SK-N-SH (cell line): ENCODE measurements at regions not wholly inside any gene's neighbourhood (a gene's known extent, or its start where the extent isn't known, plus 50 kb on each side); places are given as distances from the start of the nearest gene placed in this dataset.

Source experiments
- CTCF ChIA-PET: fragments of 300-600, 350-600 bp; formaldehyde crosslinking; extraction: SDS; loops from one replicate; lab custom pipeline; 2021; lab: Yijun Ruan, JAX
- POLR2A ChIA-PET: fragments of 350-600 bp; sonication (Branson Sonifier 250); formaldehyde crosslinking; extraction: SDS; loops from one replicate; lab custom pipeline; 2020; ENCODE audit warnings: antibody characterized with exemption, inconsistent platforms; lab: Yijun Ruan, JAX
- DNase-seq: peaks from one replicate; pipeline ENCODE4 v3.0.0; 2012
- H2AFZ ChIP-seq: fragments of 200-600 bp; sonication (generic); 2 replicates; pipeline ENCODE4 v1.8.1; 2016; ENCODE audit warnings: antibody characterized with exemption, mild to moderate bottlenecking, low read depth
- H3F3A ChIP-seq: fragments of 200-600 bp; sonication (generic); replicated peaks from 2 replicates; pipeline ENCODE3; 2016; ENCODE audit warnings: antibody characterized with exemption, mild to moderate bottlenecking; ENCODE audit not compliant: insufficient read depth
- H3K27ac ChIP-seq, 2 experiments: fragments of 200-500 bp in 1 of 2; fragments of 200-600 bp in 1 of 2; sonication (Bioruptor generic) in 1 of 2; sonication (generic), shearing (Covaris generic) in 1 of 2; 2 replicates each; pipeline versions ENCODE4 v1.5.1 to v1.6.1; 2014 to 2016; ENCODE audit warnings: low read depth in 2 of 2, inconsistent platforms in 1 of 2, low read length in 1 of 2, mild to moderate bottlenecking in 1 of 2, mixed read lengths in 1 of 2
- H3K27me3 ChIP-seq: fragments of 200-600 bp; sonication (generic), shearing (Covaris generic); 2 replicates; pipeline ENCODE4 v1.6.1; 2016; ENCODE audit warnings: mixed run types; ENCODE audit not compliant: insufficient read depth
- H3K36me3 ChIP-seq, 2 experiments: fragments of 200-500 bp in 1 of 2; fragments of 200-600 bp in 1 of 2; sonication (Bioruptor generic) in 1 of 2; sonication (generic) in 1 of 2; replicated peaks in 1 of 2; 2 replicates each; pipeline versions ENCODE3 to v1.5.1; 2014 to 2016; ENCODE audit warnings: low read length in 1 of 2, mild to moderate bottlenecking in 1 of 2; ENCODE audit not compliant: insufficient read depth in 2 of 2, control insufficient read depth in 1 of 2
- H3K4me1 ChIP-seq, 2 experiments: fragments of 200-500 bp in 1 of 2; fragments of 200-600 bp in 1 of 2; sonication (Bioruptor generic) in 1 of 2; sonication (generic), shearing (Covaris generic) in 1 of 2; 2 replicates each; pipeline versions ENCODE4 v1.5.1 to v1.6.1; 2014 to 2016; ENCODE audit warnings: low read depth in 1 of 2, low read length in 1 of 2, mixed run types in 1 of 2; ENCODE audit not compliant: insufficient read depth in 2 of 2, control insufficient read depth in 1 of 2
- H3K4me2 ChIP-seq: fragments of 200-600 bp; sonication (generic), shearing (Covaris generic); 2 replicates; pipeline ENCODE4 v1.6.1; 2017; ENCODE audit warnings: mixed run types
- H3K4me3 ChIP-seq, 2 experiments: fragments of 200-500 bp in 1 of 2; fragments of 200-600 bp in 1 of 2; sonication (Bioruptor generic) in 1 of 2; sonication (generic), shearing (Covaris generic) in 1 of 2; 2 replicates each; pipeline versions ENCODE4 v1.5.1 to v1.8.1; 2014 to 2016; ENCODE audit warnings: low read depth in 2 of 2, inconsistent platforms in 1 of 2, low read length in 1 of 2, mild to moderate bottlenecking in 1 of 2, mixed read lengths in 1 of 2, moderate library complexity in 1 of 2
- H3K79me2 ChIP-seq: fragments of 200-600 bp; sonication (generic); 2 replicates; pipeline ENCODE4 v1.8.1; 2017; ENCODE audit warnings: mild to moderate bottlenecking; ENCODE audit not compliant: insufficient read depth
- H3K9ac ChIP-seq: fragments of 200-600 bp; sonication (generic); 2 replicates; pipeline ENCODE4 v1.6.1; 2017; ENCODE audit warnings: mixed run types
- H3K9me2 ChIP-seq: fragments of 200-600 bp; sonication (generic); 2 replicates; pipeline ENCODE4 v1.6.1; 2017; ENCODE audit warnings: mixed run types
- H3K9me3 ChIP-seq: fragments of 200-600 bp; sonication (generic); 2 replicates; pipeline ENCODE4 v1.6.1; 2017; ENCODE audit warnings: mixed run types, mild to moderate bottlenecking, moderate library complexity
- H4K20me1 ChIP-seq: fragments of 200-600 bp; sonication (generic); 2 replicates; pipeline ENCODE4 v1.6.1; 2017; ENCODE audit warnings: mild to moderate bottlenecking, mixed run types; ENCODE audit not compliant: insufficient read depth
- CHD2 ChIP-seq: fragments of 150-350 bp; IDR thresholded peaks from 2 replicates; pipeline ENCODE4 v1.6.1; 2018; ENCODE audit warnings: low read length; ENCODE audit not compliant: partially characterized antibody
- FOXJ3 ChIP-seq: sonication (generic); formaldehyde crosslinking; IDR thresholded peaks from 2 replicates; pipeline ENCODE4 v1.5.1; 2020; ENCODE audit warnings: mild to moderate bottlenecking, missing genetic modification reagents
- MXI1 ChIP-seq: IDR thresholded peaks from 2 replicates; pipeline ENCODE4 v1.6.1; 2012; ENCODE audit warnings: mild to moderate bottlenecking, low read depth, low read length, improper control_type of control experiment
- NFIC ChIP-seq: IDR thresholded peaks from 2 replicates; pipeline ENCODE4 v1.4.0; 2012; ENCODE audit warnings: borderline replicate concordance
- POLR2AphosphoS5 ChIP-seq: IDR thresholded peaks from 2 replicates; pipeline ENCODE4 v1.6.1; 2012; ENCODE audit warnings: low read depth, low read length
- RXRA ChIP-seq: IDR thresholded peaks from 2 replicates; pipeline ENCODE4 v1.4.0; 2012; ENCODE audit warnings: low read depth, mild to moderate bottlenecking, borderline replicate concordance
- WGBS: methylation state at CpG from one replicate; pipeline ENCODE4 v1.1.6; 2017; ENCODE audit warnings: low lambda C conversion rate; 5-methylcytosine and 5-hydroxymethylcytosine counted together
- TF ChIP-seq, protein P1 (sequence below): IDR thresholded peaks from 2 replicates; pipeline ENCODE4 v1.4.0; 2012; ENCODE audit warnings: low read depth
- TF ChIP-seq, protein P2 (sequence below): fragments of 150-350 bp; IDR thresholded peaks from 2 replicates; pipeline ENCODE4 v1.6.1; 2017; ENCODE audit warnings: antibody characterized with exemption, low read length, low read depth, borderline replicate concordance
- TF ChIP-seq, protein P3 (sequence below): fragments of 200-600 bp; sonication (generic); IDR thresholded peaks from 2 replicates; pipeline ENCODE4 v1.6.1; 2017; ENCODE audit warnings: antibody characterized with exemption, mild to moderate bottlenecking, moderate library complexity
- TF ChIP-seq, protein P4 (sequence below): IDR thresholded peaks from 2 replicates; pipeline ENCODE4 v1.4.0; 2012; ENCODE audit warnings: low read depth, borderline replicate concordance

DNA sequence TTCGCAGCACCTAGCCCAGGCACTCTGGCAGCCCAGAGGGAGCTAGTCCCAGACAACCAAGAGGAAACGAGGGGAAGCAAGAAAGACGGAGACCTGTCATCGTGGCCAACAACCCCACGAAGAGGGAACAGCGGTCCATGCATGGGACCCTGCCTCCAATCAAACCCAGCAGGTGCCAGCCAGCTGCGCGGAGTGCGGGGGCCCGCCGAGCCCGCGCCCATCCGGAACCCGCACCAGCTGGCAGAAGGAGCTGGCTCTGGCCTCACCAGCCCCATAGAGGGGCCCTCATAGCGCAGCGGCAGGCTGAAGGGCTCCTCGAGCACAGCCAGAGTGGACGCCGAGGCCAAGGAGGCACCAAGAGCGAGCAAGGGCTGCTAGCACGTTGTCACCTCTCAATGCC is 332.4 kb upstream of the MAGEB18 start:
- POLR2A ChIA-PET = no interaction called here
- Histone ChIP-seq H3K27ac (no peak overlapping the region), H3K36me3 (no peaks in the 10 kb centered on the region), H3F3A (no peaks in the 10 kb centered on the region), H3K9me3 (no peaks in the 10 kb centered on the region), H3K79me2 (no peaks in the 10 kb centered on the region), H2AFZ (no peak overlapping the region), H3K9ac (no peak overlapping the region), H4K20me1 (no peaks in the 10 kb centered on the region), H3K4me3 (no peak overlapping the region), H3K4me1 (no peaks in the 10 kb centered on the region), H3K9me2 (no peaks in the 10 kb centered on the region; the same call in 1 of the 2 replicates), H3K4me2 (no peak overlapping the region), H3K27me3 (no peaks in the 10 kb centered on the region)
- WGBS = 40% methylated on average over 1 of the region's 22 CpGs
- DNase-seq = no peak
- CTCF ChIA-PET = no interaction called here
- TF ChIP-seq, protein P1, sequence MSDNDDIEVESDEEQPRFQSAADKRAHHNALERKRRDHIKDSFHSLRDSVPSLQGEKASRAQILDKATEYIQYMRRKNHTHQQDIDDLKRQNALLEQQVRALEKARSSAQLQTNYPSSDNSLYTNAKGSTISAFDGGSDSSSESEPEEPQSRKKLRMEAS = no peak
- no peak for TF ChIP-seq MXI1
- no peak for TF ChIP-seq RXRA
- TF ChIP-seq FOXJ3 = no peak
- no peak for TF ChIP-seq CHD2
- TF ChIP-seq, protein P2, sequence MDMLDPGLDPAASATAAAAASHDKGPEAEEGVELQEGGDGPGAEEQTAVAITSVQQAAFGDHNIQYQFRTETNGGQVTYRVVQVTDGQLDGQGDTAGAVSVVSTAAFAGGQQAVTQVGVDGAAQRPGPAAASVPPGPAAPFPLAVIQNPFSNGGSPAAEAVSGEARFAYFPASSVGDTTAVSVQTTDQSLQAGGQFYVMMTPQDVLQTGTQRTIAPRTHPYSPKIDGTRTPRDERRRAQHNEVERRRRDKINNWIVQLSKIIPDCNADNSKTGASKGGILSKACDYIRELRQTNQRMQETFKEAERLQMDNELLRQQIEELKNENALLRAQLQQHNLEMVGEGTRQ = no peak

DNA sequence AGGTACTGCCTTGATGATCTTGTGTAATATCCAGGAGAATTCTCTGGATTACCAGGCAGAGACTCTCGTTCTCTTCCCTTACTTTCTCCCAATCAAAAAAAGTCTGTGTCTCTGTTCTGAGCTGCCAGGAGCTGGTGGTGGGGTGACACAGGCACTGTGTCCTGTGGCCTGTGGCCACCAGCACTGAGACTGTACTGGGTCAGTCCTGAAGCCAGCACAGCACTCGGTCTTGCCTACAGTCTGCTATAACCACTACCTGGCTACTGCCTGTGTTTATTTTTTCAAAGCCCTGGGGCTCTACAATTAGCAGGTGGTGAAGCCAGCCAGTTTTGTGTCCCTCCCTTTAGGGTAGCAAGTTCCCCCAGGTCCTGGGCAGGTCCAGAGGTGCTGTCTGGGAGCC is 331.1 kb upstream of the MAGEB18 start:
- Histone ChIP-seq H3K27ac (no peak overlapping the region), H3K9ac (no peak overlapping the region), H4K20me1 (no peaks in the 10 kb centered on the region), H2AFZ (no peak overlapping the region), H3K9me2 (no peaks in the 10 kb centered on the region; the same call in 1 of the 2 replicates), H3K9me3 (no peaks in the 10 kb centered on the region), H3K36me3 (no peaks in the 10 kb centered on the region)
- ChIA-PET POLR2A (no interaction called here), CTCF (no interaction called here)
- no peak for DNase-seq
- 7% methylated on average over 2 of the region's 2 CpGs for WGBS
- no peak for TF ChIP-seq POLR2AphosphoS5
- TF ChIP-seq, protein P3, sequence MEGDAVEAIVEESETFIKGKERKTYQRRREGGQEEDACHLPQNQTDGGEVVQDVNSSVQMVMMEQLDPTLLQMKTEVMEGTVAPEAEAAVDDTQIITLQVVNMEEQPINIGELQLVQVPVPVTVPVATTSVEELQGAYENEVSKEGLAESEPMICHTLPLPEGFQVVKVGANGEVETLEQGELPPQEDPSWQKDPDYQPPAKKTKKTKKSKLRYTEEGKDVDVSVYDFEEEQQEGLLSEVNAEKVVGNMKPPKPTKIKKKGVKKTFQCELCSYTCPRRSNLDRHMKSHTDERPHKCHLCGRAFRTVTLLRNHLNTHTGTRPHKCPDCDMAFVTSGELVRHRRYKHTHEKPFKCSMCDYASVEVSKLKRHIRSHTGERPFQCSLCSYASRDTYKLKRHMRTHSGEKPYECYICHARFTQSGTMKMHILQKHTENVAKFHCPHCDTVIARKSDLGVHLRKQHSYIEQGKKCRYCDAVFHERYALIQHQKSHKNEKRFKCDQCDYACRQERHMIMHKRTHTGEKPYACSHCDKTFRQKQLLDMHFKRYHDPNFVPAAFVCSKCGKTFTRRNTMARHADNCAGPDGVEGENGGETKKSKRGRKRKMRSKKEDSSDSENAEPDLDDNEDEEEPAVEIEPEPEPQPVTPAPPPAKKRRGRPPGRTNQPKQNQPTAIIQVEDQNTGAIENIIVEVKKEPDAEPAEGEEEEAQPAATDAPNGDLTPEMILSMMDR = no peak
- TF ChIP-seq NFIC = no peak
- TF ChIP-seq, protein P4, sequence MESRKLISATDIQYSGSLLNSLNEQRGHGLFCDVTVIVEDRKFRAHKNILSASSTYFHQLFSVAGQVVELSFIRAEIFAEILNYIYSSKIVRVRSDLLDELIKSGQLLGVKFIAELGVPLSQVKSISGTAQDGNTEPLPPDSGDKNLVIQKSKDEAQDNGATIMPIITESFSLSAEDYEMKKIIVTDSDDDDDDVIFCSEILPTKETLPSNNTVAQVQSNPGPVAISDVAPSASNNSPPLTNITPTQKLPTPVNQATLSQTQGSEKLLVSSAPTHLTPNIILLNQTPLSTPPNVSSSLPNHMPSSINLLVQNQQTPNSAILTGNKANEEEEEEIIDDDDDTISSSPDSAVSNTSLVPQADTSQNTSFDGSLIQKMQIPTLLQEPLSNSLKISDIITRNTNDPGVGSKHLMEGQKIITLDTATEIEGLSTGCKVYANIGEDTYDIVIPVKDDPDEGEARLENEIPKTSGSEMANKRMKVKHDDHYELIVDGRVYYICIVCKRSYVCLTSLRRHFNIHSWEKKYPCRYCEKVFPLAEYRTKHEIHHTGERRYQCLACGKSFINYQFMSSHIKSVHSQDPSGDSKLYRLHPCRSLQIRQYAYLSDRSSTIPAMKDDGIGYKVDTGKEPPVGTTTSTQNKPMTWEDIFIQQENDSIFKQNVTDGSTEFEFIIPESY = no peak
- TF ChIP-seq, all 33 proteins: peak for 0
- H3K79me2 ChIP-seq = no peaks in the 10 kb centered on the region
- H3K4me2 ChIP-seq = no peak overlapping the region
- H3K27me3 ChIP-seq = no peaks in the 10 kb centered on the region
- no peaks in the 10 kb centered on the region for H3F3A ChIP-seq
- no peak overlapping the region for H3K4me3 ChIP-seq
- no peaks in the 10 kb centered on the region for H3K4me1 ChIP-seq
